Epithelial cell of prostate (primary cell): ENCODE measurements at regions not wholly inside any gene's neighbourhood (a gene's known extent, or its start where the extent isn't known, plus 50 kb on each side); places are given as distances from the start of the nearest gene placed in this dataset.

ENCODE experiments used
- DNase-seq: peaks from one replicate; pipeline ENCODE4 v3.0.0-alpha.2; 2011; ENCODE audit warnings: low read depth, low spot score
- H3K27ac ChIP-seq: fragments of 450-650 bp; 2 replicates; pipeline ENCODE4 v1.5.1; 2017; ENCODE audit warnings: mild to moderate bottlenecking

DNA sequence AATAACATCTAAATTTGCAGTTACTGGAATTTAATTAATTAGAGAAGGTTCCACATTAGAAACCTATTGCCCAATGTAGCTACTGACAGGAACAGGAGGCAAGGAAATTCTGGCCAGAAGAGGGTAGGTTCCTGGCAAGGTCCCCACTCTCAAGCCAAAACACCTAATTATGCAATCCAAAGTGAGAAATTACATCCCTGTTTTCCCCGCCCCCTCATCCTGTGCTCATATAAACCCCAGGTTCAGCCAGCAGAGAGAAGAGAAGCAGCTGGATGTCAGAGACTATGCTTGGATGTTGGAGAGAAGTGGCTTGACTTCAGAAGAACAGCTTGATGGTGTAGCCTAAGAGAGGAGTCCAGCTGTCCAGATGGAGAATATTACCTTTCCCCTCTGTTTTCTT lies 951.3 kb upstream of the PRR20A start:
- no peak for DNase-seq
- H3K27ac ChIP-seq: no peak overlapping the region

DNA sequence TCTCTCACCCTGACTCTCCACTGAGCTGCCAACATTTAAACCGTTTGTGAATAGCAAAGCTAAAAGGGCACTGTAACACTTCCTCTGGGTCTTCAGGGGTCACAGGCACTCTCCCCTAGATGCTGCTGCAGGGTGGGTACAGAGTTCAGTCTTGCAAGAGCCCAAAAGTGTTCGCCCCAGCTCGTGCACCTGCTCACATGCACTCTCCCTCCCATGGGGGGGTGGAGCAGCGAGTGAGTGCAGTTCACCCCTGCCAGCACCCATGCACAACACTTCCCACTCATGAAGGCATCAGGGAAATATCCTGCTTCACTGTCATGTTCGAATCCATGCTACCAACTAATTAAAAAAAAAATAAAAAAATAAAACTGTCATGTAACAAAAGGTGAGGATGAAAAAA lies 950.7 kb upstream of the PRR20A start:
- no peak for DNase-seq
- no peak overlapping the region for H3K27ac ChIP-seq

DNA sequence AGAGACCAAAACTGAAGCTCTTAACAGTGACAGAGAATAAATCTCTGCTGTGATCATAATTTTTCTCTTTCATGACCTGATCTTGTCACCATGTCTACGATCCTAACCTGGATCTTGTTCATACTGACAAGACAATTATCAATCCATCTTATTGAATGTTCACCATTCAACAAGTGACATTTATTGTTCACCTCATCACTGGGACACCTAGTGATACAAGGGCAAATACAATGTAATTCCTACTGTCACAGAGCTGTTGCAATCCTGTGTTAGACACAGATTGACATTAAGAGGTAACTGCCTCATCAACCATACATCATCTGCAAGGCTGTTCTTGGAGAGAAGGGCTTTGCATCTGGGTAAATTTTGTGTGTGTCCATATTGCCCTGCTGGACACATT lies 942.4 kb upstream of the PRR20A start:
- DNase-seq: no peak
- no peak overlapping the region for H3K27ac ChIP-seq

DNA sequence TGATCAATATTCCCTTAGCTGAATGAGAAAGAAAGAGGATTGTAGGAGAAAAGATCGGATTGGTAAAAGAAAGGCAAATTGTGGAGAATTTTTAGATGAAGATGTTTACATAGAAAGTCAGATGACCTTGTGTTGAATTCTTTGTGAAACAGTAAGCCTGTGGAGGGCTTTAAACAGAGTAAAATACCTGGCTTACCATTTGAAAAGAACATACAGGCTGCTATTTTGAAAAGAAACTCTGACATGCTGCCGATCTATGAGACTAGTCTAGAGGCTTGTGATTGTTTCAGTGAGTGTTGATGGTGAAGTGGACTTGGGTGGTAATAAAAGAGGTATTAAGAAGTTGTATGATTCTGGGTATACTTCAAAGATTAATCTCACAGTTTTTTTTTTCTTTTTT lies 938.9 kb upstream of the PRR20A start:
- DNase-seq: no peak
- no peak overlapping the region for H3K27ac ChIP-seq

DNA sequence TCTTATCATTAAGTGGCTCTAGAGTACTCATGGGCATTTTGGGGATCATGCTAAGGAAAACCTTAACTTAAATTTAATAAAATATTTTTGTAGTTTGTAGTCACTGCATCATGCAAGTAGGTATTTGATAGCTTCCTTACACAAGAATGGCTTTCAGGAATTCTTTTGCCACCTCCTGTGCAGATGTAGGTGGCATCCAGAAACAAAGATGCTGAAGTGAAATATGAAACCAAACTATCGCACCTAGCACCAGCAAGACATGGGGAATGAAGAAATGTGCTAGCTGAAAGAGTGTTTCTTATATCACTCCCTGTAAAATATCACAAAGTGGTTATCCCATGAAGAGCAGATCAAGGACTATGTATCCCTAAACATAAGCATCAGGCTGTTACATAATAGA lies 924.5 kb upstream of the PRR20A start:
- DNase-seq: no peak

DNA sequence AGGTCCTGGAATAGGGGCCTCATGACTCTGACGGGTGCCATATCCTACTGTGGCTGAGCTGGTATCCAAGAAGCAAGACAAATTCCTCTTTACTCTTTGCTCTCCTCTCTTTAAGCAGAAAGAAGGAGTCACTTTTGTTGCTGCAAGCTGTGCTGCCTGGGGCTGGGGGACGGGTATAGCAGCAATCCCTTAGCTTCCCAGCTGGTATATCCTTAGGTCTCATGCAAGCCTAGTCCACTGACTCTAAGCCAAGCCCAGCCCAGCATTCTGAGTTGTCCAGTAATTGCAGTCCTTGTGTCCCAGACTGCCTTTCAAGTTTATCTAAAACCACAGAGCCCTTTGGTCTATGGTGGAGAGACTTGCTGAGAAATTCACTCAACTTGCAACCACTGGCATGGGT lies 893.0 kb upstream of the PRR20A start:
- H3K27ac ChIP-seq: no peak overlapping the region
- no peak for DNase-seq

More for the DNA sequence above, 924.5 kb upstream of the PRR20A start:
- H3K27ac ChIP-seq: no peak overlapping the region

DNA sequence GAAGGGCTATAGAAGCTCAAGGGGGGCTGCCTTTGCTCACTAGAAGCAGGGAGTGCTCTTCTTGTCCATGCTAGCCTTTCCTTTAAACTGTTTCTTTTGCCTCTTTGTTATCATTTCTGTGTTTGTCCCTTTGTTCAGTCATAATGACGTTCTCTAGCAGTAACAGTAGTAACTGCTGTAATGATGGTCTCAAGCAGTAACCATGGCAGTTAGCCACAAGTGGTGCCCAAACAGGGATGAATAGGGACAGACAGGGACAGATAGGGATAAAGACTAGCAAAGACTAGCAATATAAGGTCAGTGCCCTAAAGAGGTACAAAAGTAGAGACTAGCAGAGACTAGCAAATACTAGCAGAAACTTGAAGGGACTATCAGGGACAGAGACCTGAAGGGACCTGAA lies 869.0 kb upstream of the PRR20A start:
- no peak for DNase-seq
- no peak overlapping the region for H3K27ac ChIP-seq

DNA sequence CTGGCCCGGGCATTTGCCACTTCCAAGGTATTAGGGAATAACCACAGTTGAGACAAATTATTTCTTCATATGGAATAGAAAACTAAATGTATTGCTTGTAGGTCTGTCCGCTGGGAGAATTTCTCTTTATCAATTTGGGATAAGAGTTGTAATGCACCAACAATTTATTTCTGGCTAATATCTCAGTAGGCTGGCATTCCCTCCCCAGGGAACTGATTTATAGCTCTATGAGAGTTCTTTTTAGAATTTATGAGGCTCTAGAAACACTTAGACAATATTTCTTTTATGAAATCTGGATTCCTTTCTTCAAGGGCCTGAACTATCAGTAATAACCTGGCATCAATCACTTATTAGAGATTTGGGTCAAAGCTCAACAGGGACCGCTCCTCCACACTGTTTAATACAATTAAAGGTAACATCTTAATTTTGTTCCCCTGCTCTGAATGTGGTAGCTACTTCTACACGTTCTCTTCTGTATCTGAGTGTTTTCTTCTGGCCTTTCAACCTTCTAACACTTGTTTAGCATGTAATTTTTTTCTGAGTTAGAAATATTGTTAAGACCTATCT lies 857.4 kb upstream of the PRR20A start:
- DNase-seq: no peak
- H3K27ac ChIP-seq: no peak overlapping the region

DNA sequence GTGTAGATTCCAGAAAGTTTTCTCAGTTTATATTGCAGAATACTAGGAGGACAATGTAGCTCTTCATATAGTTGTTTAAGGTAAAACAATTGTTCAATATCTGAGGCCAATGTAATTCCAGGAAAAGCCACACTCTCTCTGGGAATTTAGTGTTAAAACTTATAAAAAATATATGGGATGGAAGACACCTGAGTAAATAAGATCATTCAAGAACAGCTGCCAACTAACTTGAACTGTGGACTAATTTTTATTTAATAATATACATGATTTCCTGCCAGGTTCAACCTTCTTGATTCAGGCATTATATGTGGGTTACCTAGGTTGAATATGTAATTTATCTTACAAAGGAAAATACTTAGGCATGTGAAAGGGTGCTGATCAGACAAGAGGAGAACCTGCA lies 841.1 kb upstream of the PRR20A start:
- H3K27ac ChIP-seq: no peak overlapping the region
- DNase-seq: no peak

DNA sequence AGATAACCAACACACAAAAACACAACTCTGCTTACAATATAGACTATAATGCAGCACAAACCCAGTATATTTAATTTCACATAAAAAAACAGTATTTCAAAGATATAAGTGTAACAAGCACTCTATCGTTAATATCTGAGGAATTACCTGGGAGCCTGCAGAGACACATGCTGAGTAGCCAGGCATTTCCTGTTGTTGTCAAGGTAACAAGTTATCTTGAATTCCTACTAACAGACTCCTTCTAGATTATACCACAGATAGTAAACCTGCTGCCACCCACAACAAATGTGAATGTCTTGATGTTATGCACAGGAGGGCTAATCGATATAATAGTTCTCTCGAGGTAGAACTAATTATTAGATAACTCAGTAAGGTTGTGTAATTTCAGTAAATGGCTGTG lies 826.0 kb upstream of the PRR20A start:
- H3K27ac ChIP-seq: no peak overlapping the region
- no peak for DNase-seq

DNA sequence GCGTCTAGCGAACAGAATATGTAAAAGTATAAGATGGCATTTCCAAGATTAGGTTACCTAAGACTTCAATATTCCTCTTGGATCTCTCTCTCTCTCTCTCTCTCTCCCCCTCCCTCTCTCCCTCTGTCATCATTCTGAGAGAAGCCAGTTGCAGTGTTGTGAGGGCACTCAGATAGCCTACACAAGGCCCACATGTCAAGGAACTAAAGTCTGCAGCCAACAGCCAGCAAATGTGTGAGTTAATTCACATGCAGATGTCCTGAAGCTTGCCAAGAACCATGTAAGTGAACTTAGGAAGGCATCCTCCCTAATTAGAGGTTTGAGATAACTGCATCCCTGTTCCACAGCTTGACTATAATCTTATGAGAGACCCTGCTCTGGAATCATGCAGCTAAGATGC lies 822.9 kb upstream of the PRR20A start:
- DNase-seq: no peak

DNA sequence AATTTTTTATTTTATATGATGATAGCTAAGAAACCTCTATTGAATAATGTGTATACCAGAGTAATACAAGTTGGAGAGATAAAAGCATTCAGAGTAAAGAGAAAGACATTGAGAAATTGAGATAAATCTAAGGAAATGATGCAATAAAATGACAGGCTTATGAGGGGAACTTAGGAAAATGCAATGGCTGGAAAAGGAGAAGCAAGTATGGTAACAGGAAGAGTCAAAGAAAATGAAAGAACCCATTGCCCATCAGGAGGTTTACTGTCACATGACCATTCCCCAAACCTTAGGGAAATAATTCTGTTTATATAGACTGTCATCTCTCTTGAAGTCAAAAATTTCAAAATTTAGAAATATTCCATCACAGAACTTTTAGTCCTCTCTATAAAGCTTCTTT lies 808.0 kb upstream of the PRR20A start:
- H3K27ac ChIP-seq: no peak overlapping the region
- no peak for DNase-seq

More for the DNA sequence above, 822.9 kb upstream of the PRR20A start:
- no peak overlapping the region for H3K27ac ChIP-seq

DNA sequence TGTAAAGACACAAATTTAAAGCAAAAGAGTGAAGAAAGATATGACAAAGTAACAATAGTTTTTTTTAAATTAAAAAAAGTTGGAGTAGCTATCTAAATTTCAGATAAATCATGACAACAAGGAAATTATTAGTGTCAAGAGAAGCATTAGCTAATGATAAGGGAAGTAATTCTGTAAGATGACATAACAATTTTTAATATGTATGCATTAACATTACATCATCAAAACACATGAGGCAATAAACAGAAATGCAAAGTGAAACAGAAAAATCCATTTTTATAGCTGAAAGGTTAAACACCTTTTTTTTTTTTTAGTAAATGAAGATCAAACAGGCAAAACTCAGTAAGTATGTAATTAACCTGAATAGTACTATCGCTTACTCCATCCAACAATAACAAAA lies 804.9 kb upstream of the PRR20A start:
- DNase-seq: no peak
- H3K27ac ChIP-seq: no peak overlapping the region

DNA sequence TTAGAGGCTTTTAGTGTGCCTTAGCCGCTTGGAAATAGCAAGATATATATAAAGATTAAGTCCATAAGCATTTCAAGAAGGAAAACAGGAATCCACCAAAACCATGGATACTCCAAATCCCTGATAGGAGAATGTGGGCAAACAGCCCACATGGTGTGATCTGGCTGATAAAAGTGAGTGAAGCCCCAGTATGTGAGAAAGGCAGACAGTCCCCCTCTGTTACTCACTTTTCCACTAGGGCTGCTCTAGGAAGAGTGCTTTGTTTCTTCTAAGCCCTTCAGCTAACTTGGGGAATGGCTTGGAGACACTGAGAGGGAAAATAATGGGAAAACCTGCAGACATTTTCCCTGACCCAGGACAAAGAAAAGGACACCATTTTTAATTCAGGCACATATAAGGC lies 802.3 kb upstream of the PRR20A start:
- H3K27ac ChIP-seq: no peak overlapping the region
- DNase-seq: no peak

DNA sequence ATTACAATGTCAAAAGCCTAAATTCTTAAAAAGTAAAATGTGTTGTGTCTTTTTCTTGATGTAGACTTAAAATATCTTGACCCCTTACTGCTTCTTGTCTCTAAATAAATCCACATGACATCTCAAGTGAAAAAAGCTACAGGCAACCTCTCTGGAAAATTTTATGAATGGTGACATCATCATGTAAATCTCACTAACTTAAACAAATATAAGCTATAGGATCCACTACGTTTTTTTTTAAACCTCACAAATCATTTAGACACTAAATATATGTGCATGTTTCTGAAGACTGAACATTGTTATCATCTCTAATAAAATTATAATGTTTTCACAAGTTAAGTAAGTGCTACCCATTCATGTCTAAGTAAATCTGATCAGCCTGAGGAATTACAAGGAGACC lies 793.7 kb upstream of the PRR20A start:
- no peak for DNase-seq
- H3K27ac ChIP-seq: no peak overlapping the region

DNA sequence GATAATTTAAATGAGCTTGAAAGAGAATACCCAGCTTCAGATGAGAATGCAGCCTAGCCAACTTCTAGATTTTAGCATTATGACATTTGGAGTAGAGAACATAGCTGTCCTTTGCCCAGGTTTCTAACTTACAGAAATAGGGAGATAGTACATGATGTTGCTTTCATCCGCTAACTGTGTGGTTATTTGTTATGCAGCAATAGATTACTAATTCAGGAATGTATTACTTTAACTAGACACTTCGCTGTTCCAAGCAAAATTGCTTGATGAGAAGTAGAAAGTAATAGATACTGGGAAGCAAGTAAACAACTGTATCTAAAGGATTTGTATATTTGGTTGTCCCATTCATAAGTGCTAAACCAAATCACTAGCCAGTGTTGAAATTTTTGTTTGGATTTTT lies 790.9 kb upstream of the PRR20A start:
- DNase-seq: no peak
- H3K27ac ChIP-seq: no peak overlapping the region

DNA sequence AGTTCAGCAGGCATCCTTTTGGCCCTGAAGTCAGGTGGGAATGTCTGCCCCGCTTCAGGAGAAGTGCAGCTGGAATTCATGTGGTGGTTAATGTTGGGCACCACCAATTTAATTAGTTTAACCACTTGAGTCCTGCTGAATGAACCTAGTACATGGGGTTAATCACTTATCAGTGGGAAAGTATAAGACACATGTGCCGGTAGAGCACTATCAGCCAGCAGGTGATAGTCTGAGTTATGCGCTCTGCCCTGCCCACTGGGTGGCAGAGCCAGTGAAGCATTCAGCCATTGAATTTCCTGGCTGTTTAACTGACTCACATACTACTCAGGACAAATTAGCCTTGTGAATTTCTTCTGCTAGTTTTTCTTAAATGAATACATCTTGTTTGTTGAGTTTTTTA lies 789.7 kb upstream of the PRR20A start:
- H3K27ac ChIP-seq: no peak overlapping the region
- no peak for DNase-seq

DNA sequence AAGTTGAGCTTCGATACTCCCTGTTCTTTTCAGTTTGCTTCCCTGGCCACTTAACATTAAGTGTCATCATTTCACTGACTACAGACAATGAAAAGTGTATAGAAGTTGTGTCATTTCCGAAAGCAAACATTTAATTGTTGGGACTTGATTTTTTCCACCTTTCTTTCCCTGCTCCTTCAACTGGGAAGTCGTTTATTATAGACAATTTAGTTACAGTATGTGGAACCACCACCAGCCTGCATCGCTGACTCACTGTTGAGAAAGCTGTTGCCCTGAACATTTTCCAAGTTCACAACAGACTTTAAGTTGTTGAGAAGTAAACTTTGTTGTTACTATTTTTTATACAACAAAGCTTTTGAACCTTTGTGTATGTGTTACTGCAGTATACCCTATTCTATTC lies 788.4 kb upstream of the PRR20A start:
- no peak for DNase-seq
- H3K27ac ChIP-seq: no peak overlapping the region

DNA sequence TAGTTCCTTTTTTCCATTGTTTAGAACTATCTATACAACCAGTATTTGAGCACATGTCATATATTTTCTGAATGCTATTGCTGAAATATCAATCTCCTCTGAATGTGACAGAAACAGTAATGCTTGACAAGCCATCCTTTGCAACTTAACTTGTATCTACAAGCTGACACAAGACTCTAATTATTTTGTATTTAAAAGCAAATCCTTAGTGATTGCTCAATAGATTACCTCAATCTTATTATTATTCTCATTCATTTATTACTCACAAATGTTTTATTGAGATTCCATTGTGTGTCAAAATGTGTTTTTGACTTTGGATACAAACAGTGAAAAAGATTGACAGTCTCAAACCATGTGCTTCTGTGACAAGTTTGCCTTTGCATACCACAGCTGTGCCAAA lies 787.8 kb upstream of the PRR20A start:
- DNase-seq: no peak
- no peak overlapping the region for H3K27ac ChIP-seq

DNA sequence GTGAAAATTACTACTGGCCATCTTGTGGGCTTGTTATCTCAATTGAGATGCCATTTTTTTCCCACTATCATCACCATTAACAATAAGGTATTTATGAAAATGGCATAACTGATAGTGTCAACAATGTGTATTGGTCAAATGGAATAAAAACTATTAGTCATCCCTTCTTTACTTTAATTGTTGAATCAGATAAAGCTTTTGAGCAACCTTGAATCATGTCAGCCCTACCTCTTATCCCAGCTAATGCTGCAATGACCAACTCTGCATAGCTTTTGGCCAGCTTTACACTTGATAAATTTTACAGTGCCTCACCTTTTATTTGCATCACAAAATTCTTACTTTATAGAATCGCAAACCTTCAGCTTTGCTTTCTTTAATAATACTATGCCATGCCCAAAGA lies 784.0 kb upstream of the PRR20A start:
- no peak overlapping the region for H3K27ac ChIP-seq
- DNase-seq: no peak

DNA sequence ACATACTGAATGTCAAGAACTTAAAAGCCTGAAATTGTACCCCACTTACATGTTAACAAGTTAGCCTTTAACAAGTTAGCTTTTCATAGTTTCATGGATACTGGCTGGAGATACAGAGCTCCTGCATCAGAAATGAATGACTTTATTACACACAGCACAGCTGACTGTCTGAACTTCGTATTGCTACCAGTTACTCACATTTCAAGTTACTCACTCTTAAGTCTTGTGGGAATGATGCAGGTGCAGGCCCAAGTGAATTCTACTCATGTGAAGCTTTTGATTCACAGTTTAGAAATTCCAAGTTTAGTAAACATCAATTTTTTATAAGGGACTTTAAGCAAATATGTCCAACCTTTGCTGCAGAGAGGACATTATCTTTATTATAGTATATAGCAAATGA lies 762.2 kb upstream of the PRR20A start:
- no peak for DNase-seq
- no peak overlapping the region for H3K27ac ChIP-seq

DNA sequence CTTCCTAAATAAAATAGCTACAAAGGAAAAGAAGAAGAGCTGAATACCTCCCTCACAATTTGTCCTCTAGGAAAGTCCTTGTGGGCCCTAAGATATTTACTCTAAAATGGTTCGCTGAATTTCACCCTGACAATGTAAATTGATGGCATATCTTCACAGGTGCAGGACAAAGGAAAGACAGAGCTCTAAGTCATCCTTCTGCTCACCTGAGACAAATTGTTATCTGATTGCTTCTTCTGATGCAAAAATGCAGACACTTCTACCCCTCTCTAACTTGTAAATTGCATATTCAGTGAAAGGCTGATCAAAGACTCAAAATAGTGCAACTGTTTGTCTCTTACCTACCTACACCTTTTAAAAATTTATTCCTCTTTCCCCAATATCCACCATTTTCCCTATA lies 747.2 kb upstream of the PRR20A start:
- H3K27ac ChIP-seq: no peak overlapping the region
- DNase-seq: no peak

DNA sequence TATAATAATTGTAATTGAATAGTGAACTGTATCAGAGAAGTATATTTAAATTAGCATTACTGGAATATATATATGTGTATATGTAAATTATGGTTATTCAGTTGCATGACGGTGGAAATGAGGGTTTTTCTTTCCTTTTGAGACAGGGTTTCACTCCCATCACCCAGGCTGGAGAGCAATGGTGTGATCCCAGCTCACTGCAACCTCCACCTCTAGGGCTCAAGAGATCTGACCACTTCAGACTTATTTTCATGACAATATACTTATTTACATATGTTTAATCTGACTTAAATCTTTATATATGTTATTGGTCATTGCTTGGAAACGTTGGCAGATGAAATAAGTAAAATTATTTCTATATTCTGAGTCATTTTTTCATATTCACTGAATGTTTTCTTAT lies 744.4 kb upstream of the PRR20A start:
- H3K27ac ChIP-seq: no peak overlapping the region
- DNase-seq: no peak
